ENCODE measurements at regions not wholly inside any gene's neighbourhood (a gene's known extent, or its start where the extent isn't known, plus 50 kb on each side); places are given as distances from the start of the nearest gene placed in this dataset.
"Not testable (repeated sequence)": the region's sequence is repeated elsewhere in the genome, so short reads cannot be mapped to it uniquely, and the experiment has no call there.

- no peaks in the 10 kb centered on the region for H3K79me2 ChIP-seq (ENCODE audit: insufficient read depth, low read length)
- H3K4me3 ChIP-seq (ENCODE audit: insufficient read depth, low read length), result no peak overlapping the region
- H4K20me1 ChIP-seq (ENCODE audit: insufficient read depth, low read length), result no peaks in the 10 kb centered on the region
- H3K27ac ChIP-seq (ENCODE audit: low read depth, low read length), result no peak overlapping the region
- H3K36me3 ChIP-seq (ENCODE audit: insufficient read depth, low read length), result no peaks in the 10 kb centered on the region
- no peak overlapping the region for H2AFZ ChIP-seq (ENCODE audit: low read length)
- H3K4me1 ChIP-seq (ENCODE audit: insufficient read depth, low read length), result no peaks in the 10 kb centered on the region
- H3K9me3 ChIP-seq (ENCODE audit: low read depth, low read length), result no peaks in the 10 kb centered on the region
- no peak for TF ChIP-seq CTCF (IDR thresholded peaks at IDR 0.05; ENCODE audit: extremely low read depth, low read depth, low read length)
- no peak for DNase-seq (ENCODE audit: insufficient read length, low spot score, missing footprints)
- H3K4me2 ChIP-seq (ENCODE audit: insufficient read depth, low read length), result no peak overlapping the region
- H3K27me3 ChIP-seq (ENCODE audit: insufficient read depth, low read length), result no peaks in the 10 kb centered on the region
Observed at GRCh38 chr20:41701588-41702348, 83.6 kb upstream of the CHD6 start.

GRCh38 chr20:41699673-41700072 is 81.5 kb upstream of the CHD6 start:
- H3K36me3 ChIP-seq (ENCODE audit: insufficient read depth, low read length); H3K27ac ChIP-seq (ENCODE audit: low read depth, low read length); H3K9me3 ChIP-seq (ENCODE audit: low read depth, low read length); H3K27me3 ChIP-seq (ENCODE audit: insufficient read depth, low read length); H4K20me1 ChIP-seq (ENCODE audit: insufficient read depth, low read length); H3K4me3 ChIP-seq (ENCODE audit: insufficient read depth, low read length); H3K79me2 ChIP-seq (ENCODE audit: insufficient read depth, low read length); H3K4me2 ChIP-seq (ENCODE audit: insufficient read depth, low read length); H3K4me1 ChIP-seq (ENCODE audit: insufficient read depth, low read length); DNase-seq (ENCODE audit: insufficient read length, low spot score, missing footprints); H2AFZ ChIP-seq (ENCODE audit: low read length): not testable (repeated sequence)

GRCh38 chr20:41697861-41698559 is 79.8 kb upstream of the CHD6 start:
- Histone ChIP-seq H3K9me3 (ENCODE audit: low read depth, low read length) (no peaks in the 10 kb centered on the region), H3K79me2 (ENCODE audit: insufficient read depth, low read length) (no peaks in the 10 kb centered on the region), H2AFZ (ENCODE audit: low read length) (no peak overlapping the region), H3K27me3 (ENCODE audit: insufficient read depth, low read length) (no peaks in the 10 kb centered on the region), H3K27ac (ENCODE audit: low read depth, low read length) (no peak overlapping the region), H3K36me3 (ENCODE audit: insufficient read depth, low read length) (no peaks in the 10 kb centered on the region), H3K4me1 (ENCODE audit: insufficient read depth, low read length) (peaks cover 3% of the 10 kb centered on the region), H3K4me3 (ENCODE audit: insufficient read depth, low read length) (no peak overlapping the region), H4K20me1 (ENCODE audit: insufficient read depth, low read length) (no peaks in the 10 kb centered on the region), H3K4me2 (ENCODE audit: insufficient read depth, low read length) (no peak overlapping the region)
- TF ChIP-seq CTCF (IDR thresholded peaks at IDR 0.05; ENCODE audit: extremely low read depth, low read depth, low read length), result peak; percentile 92
- DNase-seq (ENCODE audit: insufficient read length, low spot score, missing footprints), result peak; percentile 55

GRCh38 chr20:41696428-41696827 is 78.3 kb upstream of the CHD6 start:
- TF ChIP-seq CTCF (IDR thresholded peaks at IDR 0.05; ENCODE audit: extremely low read depth, low read depth, low read length), result no peak
- Histone ChIP-seq H3K9me3 (ENCODE audit: low read depth, low read length) (no peaks in the 10 kb centered on the region), H3K79me2 (ENCODE audit: insufficient read depth, low read length) (no peaks in the 10 kb centered on the region), H3K36me3 (ENCODE audit: insufficient read depth, low read length) (no peaks in the 10 kb centered on the region), H3K4me2 (ENCODE audit: insufficient read depth, low read length) (no peak overlapping the region), H3K27me3 (ENCODE audit: insufficient read depth, low read length) (peaks cover 5% of the 10 kb centered on the region), H3K27ac (ENCODE audit: low read depth, low read length) (no peak overlapping the region), H3K4me3 (ENCODE audit: insufficient read depth, low read length) (no peak overlapping the region), H3K4me1 (ENCODE audit: insufficient read depth, low read length) (peaks cover 3% of the 10 kb centered on the region), H4K20me1 (ENCODE audit: insufficient read depth, low read length) (no peaks in the 10 kb centered on the region), H2AFZ (ENCODE audit: low read length) (no peak overlapping the region)
- no peak for DNase-seq (ENCODE audit: insufficient read length, low spot score, missing footprints)
